GM12878 (cell line): ENCODE measurements at regions not wholly inside any gene's neighbourhood (a gene's known extent, or its start where the extent isn't known, plus 50 kb on each side); places are given as distances from the start of the nearest gene placed in this dataset.

Source experiments
- ATAC-seq: fragments of 200-7000 bp; cut with Tn5 transposase; 3 replicates; pipeline ENCODE4 v1.9.1; 2020; ENCODE audit warnings: mild to moderate bottlenecking, moderate library complexity
- BruUV-seq: library from RNA; stranded (reverse); fragments of 400-500 nt; replicated peaks from 2 replicates; lab custom pipeline; 2021; lab: Mats Ljungman, UMichigan
- CTCF ChIA-PET: fragments of 300-600 bp; sonication (Branson Sonifier 250); formaldehyde crosslinking; extraction: SDS; loops from one replicate; lab custom pipeline; 2021; ENCODE audit warnings: inconsistent platforms; lab: Yijun Ruan, JAX
- POLR2A ChIA-PET: fragments of 350-600 bp; formaldehyde crosslinking; extraction: SDS; loops from one replicate; lab custom pipeline; 2021; ENCODE audit warnings: inconsistent platforms; lab: Charles Lee
- RAD21 ChIA-PET: fragments of 300-600 bp; sonication (Branson Sonifier 250); formaldehyde crosslinking; loops from one replicate; lab custom pipeline; 2023; ENCODE audit warnings: antibody characterized with exemption; ENCODE audit not compliant: unreplicated experiment; lab: Charles Lee
- SMC1A ChIA-PET: fragments of 300-600 bp; sonication (Branson Sonifier 250); formaldehyde crosslinking; loops from one replicate; lab custom pipeline; 2023; ENCODE audit not compliant: unreplicated experiment, uncharacterized antibody; lab: Charles Lee
- DNase-seq: peaks from one replicate; pipeline ENCODE4 v3.0.0-alpha.2; 2011; ENCODE audit warnings: low read depth, low spot score
- FAIRE-seq: peaks from 3 replicates; lab custom pipeline; 2011; peaks lifted over from hg19 to GRCh38; lab: Jason Lieb, UNC
- H2AFZ ChIP-seq: 2 replicates; pipeline ENCODE4 v1.6.0; 2011; ENCODE audit warnings: low read depth, low read length, control low read depth; ENCODE audit not compliant: control insufficient read depth
- H3K27ac ChIP-seq: 2 replicates; pipeline ENCODE4 v1.5.1; 2011; ENCODE audit warnings: control low read depth; ENCODE audit not compliant: control insufficient read depth, insufficient read depth
- H3K27me3 ChIP-seq, 2 experiments: replicated peaks in 1 of 2; 2 replicates each; pipeline versions ENCODE4 v1.6.0 to v1.6.1; 2011; ENCODE audit warnings: low read length in 1 of 2; ENCODE audit not compliant: control insufficient read depth in 2 of 2, insufficient read depth in 2 of 2
- H3K36me3 ChIP-seq, 2 experiments: 2 replicates each; pipeline ENCODE4 v1.5.1; 2011; ENCODE audit warnings: low read length in 1 of 2; ENCODE audit not compliant: control insufficient read depth in 2 of 2, insufficient read depth in 2 of 2
- H3K4me1 ChIP-seq: 2 replicates; pipeline ENCODE4 v1.6.1; 2011; ENCODE audit warnings: mild to moderate bottlenecking, low read length, moderate library complexity, mixed read lengths; ENCODE audit not compliant: control insufficient read depth, insufficient read depth
- H3K4me2 ChIP-seq: 2 replicates; pipeline ENCODE4 v1.6.0; 2011; ENCODE audit warnings: control low read depth; ENCODE audit not compliant: control insufficient read depth, insufficient read depth
- H3K4me3 ChIP-seq: fragments of 200-600 bp; sonication (generic); 2 replicates; pipeline ENCODE4 v1.5.1; 2016
- H3K79me2 ChIP-seq: 2 replicates; pipeline ENCODE4 v1.6.0; 2011; ENCODE audit warnings: low read length; ENCODE audit not compliant: control insufficient read depth, insufficient read depth
- H3K9ac ChIP-seq: 2 replicates; pipeline ENCODE4 v1.8.0; 2011; ENCODE audit warnings: low read length, control low read depth, mixed read lengths; ENCODE audit not compliant: control insufficient read depth, insufficient read depth
- H3K9me3 ChIP-seq: replicated peaks from 3 replicates; pipeline ENCODE4 v1.5.1; 2011; ENCODE audit warnings: mild to moderate bottlenecking, low read length; ENCODE audit not compliant: control insufficient read depth, insufficient read depth
- H4K20me1 ChIP-seq: 2 replicates; pipeline ENCODE4 v1.6.0; 2011; ENCODE audit not compliant: control insufficient read depth, insufficient read depth
- ASH2L ChIP-seq: fragments of 300-600, 200-600 bp; sonication (generic); IDR thresholded peaks from 2 replicates; pipeline ENCODE4 v1.6.1; 2017; ENCODE audit warnings: low read depth, mild to moderate bottlenecking, borderline replicate concordance
- BCL11A ChIP-seq: IDR thresholded peaks from 2 replicates; pipeline ENCODE4 v1.6.1; 2011; ENCODE audit warnings: low read depth, low read length
- CHD2 ChIP-seq: IDR thresholded peaks from 2 replicates; pipeline ENCODE4 v1.6.1; 2011; ENCODE audit warnings: low read depth, low read length, improper control_type of control experiment, borderline replicate concordance
- POLR2A ChIP-seq: IDR thresholded peaks from 2 replicates; pipeline ENCODE4 v1.6.1; 2011; ENCODE audit warnings: low read depth, mild to moderate bottlenecking, low read length
- TCF7 ChIP-seq: IDR thresholded peaks from 2 replicates; pipeline ENCODE4 v1.6.1; 2014; ENCODE audit warnings: antibody characterized with exemption, borderline replicate concordance
- ZBTB33 ChIP-seq: fragments of 450-650 bp; IDR thresholded peaks from 2 replicates; pipeline ENCODE4 v1.6.1; 2017; ENCODE audit warnings: mild to moderate bottlenecking
- ZSCAN29 ChIP-seq: fragments of 450-650 bp; IDR thresholded peaks from 2 replicates; pipeline ENCODE4 v1.6.1; 2017; ENCODE audit warnings: mild to moderate bottlenecking, moderate library complexity
- WGBS: methylation state at CpG from one replicate; pipeline ENCODE4 v1.1.6; 2016; ENCODE audit warnings: low lambda C conversion rate; ENCODE audit not compliant: insufficient replicate concordance, insufficient coverage; ENCODE audit errors: missing lambda C conversion rate; 5-methylcytosine and 5-hydroxymethylcytosine counted together
- in situ Hi-C: fragments of 300-500 bp; cut with MboI; formaldehyde crosslinking; loops from 9 replicates; pipeline ENCODE4 v1.14.3; 2018; ENCODE audit warnings: mixed read lengths
- intact Hi-C: fragments of 100-400 bp; cut with micrococcal nuclease; formaldehyde crosslinking; loops from one replicate; pipeline ENCODE4 v1.14.2; 2022; ENCODE audit not compliant: unreplicated experiment

DNA sequence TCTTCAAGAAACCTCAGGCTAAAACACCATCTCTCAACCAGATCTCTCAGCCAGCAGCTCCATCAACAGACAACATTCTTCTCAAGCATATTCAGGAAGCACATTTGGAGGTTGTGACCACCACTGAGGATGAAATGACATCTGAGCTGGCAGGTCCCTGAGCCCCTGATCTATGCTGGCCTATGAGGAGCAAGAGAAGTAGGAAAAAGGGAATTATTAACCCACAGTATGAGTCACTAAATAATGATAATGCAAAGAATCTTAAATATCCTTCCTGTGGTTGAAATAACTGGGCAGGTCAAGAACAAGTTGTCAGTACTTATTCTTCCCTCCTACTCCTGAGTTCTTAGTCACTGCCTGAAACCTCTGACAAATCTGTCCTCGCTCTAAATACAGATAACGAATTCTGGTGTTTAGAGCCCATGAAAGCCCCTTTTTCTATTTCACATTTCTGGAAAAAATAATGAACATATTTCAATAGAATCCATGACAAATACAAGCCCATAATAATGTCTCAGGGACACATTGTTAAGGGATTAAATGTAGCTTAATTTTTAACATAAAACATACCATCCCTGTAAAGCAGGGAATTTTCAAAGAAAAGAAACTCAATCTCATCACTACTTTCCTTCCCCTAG lies 225.8 kb upstream of the IRS2 start:
- ChIA-PET RAD21 (no interaction called here), POLR2A (interaction anchor here (1.3 kb wide), 1 partner anchor 13 kb away, joined by 5 read pairs; no protein-coding TSS in a partner anchor), SMC1A (interaction anchor here (0.7 to 1.2 kb wide), 2 partner anchors 11 to 224 kb away, joined by 3 read pairs; no protein-coding TSS in a partner anchor), CTCF (no interaction called here)
- no peaks in the 10 kb centered on the region for H4K20me1 ChIP-seq
- H3K4me2 ChIP-seq = no peak overlapping the region
- H3K27me3 ChIP-seq = no peaks in the 10 kb centered on the region
- H2AFZ ChIP-seq = no peak overlapping the region
- no TSS peak for BruUV-seq
- no peak for DNase-seq
- H3K36me3 ChIP-seq = no peaks in the 10 kb centered on the region
- H3K4me3 ChIP-seq = no peak overlapping the region
- H3K9ac ChIP-seq = no peak overlapping the region
- TF ChIP-seq TCF7 = no peak
- TF ChIP-seq ZSCAN29 = no peak
- no peak for TF ChIP-seq ZBTB33
- TF ChIP-seq BCL11A = no peak
- no peak for TF ChIP-seq ASH2L
- no peak for TF ChIP-seq CHD2
- no peak for TF ChIP-seq POLR2A
- intact Hi-C loops = no loop called here
- H3K27ac ChIP-seq = no peak overlapping the region
- FAIRE-seq = no peak
- no peaks in the 10 kb centered on the region for H3K79me2 ChIP-seq
- WGBS = 10% methylated on average over 2 of the region's 2 CpGs
- no peaks in the 10 kb centered on the region for H3K9me3 ChIP-seq
- in situ Hi-C loops = no loop called here
- peak; percentile 42 for ATAC-seq
- H3K4me1 ChIP-seq = no peaks in the 10 kb centered on the region
